SKM-1 treated with dmso at 0.1 percent for 144 hours (cell line): ENCODE measurements at regions not wholly inside any gene's neighbourhood (a gene's known extent, or its start where the extent isn't known, plus 50 kb on each side); places are given as distances from the start of the nearest gene placed in this dataset.
"Not testable (repeated sequence)": the region's sequence is repeated elsewhere in the genome, so short reads cannot be mapped to it uniquely, and the experiment has no call there.

Experiments used
- DNase-seq: peaks from one replicate; lab custom pipeline; 2025; ENCODE audit not compliant: unreplicated experiment; lab: John Stamatoyannopoulos, UW

GRCh38 chr15:61374848-61375247 lies 145.7 kb upstream of the RORA start:
- DNase-seq: no peak

DNA sequence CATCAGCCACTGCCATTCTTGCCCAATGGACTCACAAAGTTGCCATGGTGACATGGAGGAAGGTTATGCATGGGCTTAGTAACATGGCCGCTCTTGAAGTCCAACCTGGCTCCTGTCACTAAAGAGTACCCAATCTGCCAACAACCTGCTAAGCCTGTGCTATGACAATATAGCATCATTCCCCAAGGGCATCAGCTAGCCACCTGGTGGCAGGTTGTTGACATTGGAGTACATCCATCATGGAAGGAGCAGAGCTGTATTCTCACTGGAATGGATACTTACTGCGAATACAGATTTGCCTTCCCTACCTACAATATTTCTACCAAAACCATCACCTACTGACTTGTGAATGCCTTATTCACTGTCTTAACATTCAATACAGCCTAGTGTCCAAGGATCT lies 138.9 kb upstream of the RORA start:
- DNase-seq: no peak

DNA sequence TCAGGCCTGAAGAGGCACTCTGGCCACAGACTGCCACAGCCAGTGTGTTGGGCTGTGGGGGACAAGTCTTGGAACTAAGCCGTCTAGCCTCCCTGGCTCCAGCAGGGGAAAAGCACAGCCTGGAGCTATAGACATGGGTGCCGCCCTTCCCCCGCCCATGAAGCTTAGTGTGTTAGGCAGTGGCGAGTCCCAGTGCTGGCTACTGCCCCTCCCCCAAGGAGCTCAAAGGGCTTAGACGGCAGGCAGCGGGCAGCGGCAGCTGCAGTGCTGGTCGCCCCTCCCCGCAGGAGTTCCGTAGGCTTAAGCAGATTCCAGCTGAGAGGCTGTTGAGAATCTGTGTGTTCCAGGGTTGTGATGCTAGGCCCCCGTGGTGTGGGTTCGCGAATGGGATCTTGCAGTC lies 135.8 kb upstream of the RORA start:
- DNase-seq: no peak

- not testable (repeated sequence) for DNase-seq
Measured at GRCh38 chr15:61362912-61363311, 133.8 kb upstream of the RORA start.

GRCh38 chr15:61344293-61344692 lies 115.2 kb upstream of the RORA start:
- DNase-seq: no peak

DNA sequence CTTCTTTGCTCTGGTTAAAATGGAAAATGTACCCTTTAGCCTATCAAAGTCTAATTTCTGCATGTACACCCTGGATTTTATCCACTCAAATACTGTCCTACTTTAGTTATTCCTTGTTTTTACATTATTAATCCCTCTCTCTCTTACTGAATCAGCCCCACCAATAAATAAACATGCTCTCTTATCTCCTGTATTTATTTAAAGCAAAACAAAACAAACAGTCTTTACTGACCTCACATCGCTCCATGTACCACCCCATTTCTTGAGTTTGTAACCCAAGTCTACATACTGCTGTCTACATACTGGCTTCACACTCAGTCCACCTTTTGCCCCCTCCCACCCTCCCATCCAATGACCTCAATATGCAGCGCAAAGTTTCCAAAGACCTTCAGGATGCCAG lies 113.3 kb upstream of the RORA start:
- DNase-seq: no peak

DNA sequence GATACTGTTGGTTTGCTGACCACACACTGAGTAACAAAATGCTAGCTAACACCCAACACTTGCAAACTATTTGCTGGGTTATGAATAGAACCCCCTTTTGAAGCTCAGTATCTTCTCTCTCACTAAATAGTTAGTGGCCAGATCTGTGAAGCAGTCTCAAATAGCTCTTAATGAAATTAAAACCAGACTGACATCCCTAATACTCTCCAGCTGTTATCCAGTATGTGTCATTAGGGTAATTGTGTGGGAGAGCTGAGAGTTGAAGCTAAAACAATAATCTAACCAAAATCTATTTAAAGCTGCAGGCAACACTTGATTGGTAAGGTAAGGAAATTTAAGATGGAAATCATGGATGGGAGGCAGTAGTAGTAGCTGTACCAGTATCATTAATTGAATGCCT lies 110.4 kb upstream of the RORA start:
- DNase-seq: no peak

DNA sequence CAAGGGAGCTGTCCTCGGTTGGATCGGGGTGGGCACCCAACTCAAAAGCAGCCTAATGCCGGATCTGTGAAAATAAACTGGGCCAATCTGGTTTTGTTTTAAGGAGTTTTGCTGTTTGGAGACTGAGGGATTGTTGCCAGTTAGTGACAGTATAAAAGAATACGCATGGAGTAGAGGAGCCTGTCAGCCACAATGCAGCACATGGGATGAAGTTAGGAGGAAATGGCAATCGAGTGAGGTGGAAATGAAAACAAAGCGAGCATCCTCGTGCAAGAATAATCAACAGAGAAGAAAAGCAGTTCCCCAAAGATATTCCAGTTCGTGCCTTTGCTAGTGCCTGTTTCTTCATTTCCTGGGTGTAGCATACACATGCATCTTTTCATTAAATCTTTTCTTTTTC lies 108.4 kb upstream of the RORA start:
- DNase-seq: no peak

DNA sequence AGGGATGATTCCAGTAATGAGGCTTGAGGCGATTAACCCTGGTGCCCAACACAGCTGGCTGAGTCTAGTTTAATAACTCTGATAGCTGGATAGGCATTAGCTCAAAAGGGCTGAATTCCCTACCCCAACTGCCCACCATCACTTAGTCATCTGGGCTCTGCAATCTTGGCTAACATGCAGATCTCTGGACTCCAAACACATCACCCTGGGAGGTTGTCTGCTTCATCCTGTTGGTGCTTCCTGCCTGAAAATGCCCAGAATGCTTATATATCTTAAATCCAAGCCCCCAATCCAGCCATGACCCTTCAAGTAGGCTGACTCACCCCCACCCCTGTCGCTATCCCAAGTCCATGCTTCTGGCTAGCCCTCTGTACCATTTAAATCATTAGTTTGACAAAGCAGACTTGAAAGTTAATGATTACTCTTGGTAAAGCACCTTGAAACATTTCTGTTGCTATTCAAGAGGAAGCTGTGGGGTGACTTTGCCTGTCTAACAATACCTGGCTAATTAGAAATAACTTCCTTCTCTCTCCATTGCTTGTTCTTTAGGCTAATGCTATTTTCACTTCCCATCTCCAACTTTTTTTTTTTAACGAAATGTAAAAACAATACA lies 107.0 kb upstream of the RORA start:
- DNase-seq: no peak

GRCh38 chr15:61334714-61335113 lies 105.6 kb upstream of the RORA start:
- DNase-seq: not testable (repeated sequence)

GRCh38 chr15:61331019-61331418 lies 101.9 kb upstream of the RORA start:
- no peak for DNase-seq

- DNase-seq: no peak
Measured at GRCh38 chr15:61327019-61327631, 98.0 kb upstream of the RORA start.

GRCh38 chr15:61319892-61320291 lies 90.8 kb upstream of the RORA start:
- DNase-seq: no peak

DNA sequence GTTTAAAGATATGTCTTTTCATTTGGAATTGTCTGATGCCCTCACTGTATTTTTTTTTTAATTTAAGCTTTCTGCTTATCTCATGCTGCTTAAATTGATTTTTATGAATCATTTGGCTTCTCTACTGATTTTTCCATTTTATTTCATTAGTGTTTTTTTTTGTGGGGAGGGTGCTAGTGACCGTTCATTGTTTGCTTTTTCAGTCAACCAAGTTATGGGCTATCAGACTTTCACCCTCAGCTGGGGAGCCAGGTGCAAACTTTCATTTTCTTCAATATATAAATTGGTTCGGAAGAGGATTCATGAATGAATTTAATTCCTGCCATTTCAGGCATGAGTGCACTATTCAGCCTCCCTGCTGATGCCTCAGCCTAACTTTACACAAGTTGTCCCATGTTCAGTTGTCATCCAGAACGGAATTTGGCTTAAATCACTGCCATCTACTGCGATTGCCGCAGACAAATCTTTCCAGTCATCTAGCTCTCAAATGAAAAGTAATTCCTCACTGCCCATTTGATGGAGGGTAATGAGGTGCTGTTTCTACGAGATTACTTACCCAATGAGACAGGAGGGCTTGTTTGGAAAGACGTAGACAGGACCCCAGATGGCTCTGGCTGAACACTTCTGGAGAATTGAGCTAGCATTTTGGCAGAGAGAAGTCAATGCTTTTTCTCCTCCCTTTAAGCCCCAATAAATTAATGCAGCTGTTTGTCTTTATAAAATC lies 89.9 kb upstream of the RORA start:
- DNase-seq: no peak

DNA sequence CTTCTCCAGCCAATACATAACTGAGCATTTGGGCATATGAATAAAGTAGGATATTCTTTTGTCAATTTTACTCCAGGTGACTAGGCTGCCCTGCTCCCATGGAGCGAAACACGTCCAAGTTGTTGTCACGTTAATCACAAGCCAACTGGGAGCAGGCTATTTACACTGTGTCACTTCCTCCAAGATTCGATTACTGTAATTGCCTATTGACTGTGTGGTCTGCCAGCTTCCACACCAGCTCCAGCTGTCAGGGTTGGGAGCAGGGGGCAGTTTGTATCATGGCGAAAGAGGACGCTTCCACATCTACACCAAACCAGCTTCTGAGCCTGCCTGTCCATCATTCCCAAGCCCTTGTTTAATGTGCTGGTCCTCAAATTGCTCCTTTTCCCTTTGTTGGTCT lies 89.2 kb upstream of the RORA start:
- DNase-seq: no peak

DNA sequence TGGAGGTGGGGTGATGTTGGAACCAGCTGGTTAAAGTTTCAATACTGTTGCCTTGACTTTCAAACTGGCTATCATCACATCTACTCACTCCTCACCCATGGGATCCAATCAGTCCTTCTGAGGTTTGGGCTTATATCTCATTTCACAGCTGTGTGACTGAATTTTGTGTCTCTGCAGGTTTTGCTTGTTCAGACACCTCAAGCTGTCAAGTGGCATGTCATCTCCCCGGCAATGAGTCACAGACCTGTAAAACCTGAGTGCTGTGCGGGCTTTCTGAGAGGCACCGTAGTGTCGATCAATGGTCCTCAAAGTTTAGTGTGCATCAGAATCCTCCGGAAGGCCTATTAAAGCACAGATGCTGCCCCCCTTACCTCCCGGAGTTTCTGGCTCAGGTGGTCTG lies 86.4 kb upstream of the RORA start:
- DNase-seq: no peak

GRCh38 chr15:61314427-61314826 lies 85.3 kb upstream of the RORA start:
- DNase-seq: no peak

DNA sequence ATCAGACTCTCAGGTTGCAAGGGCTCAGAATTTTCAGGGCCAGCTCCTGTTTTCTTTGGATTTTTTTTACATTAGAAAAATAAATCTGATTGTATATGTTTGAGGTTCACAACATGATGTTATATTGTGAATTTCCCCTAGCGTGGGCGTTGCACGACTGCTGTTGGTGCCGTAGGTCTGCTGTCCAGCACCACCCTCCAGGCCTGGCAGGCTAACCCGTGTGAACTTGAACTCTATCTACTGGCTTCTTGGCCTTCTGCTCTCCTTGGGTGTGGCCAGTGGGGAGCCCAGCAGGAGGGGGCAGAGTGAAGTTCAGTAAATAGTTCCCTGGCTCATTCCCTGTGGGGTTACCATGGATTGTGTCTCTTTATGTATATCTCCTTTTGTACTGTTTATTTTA lies 80.5 kb upstream of the RORA start:
- DNase-seq: no peak

- DNase-seq: no peak
Measured at GRCh38 chr15:61309031-61309511, 80.0 kb upstream of the RORA start.

- no peak for DNase-seq
Measured at GRCh38 chr15:61308437-61308836, 79.3 kb upstream of the RORA start.

DNA sequence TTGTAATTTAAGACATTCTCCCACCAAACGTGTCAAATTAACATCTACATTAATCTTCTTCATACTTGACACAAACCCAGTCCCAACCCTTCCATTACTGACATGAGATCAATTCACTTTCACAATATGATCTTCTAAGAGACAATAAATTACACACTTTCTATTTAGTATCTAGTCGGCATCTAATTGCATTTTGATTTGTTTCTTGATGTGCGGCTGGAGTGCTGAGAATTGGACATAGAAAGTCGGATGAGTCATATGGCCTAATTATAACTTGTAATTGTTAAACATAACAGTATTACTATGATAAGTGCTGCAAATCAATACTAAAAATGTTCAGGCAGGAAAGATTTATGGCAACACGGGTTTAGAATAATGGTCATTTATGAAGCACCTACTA lies 78.4 kb upstream of the RORA start:
- no peak for DNase-seq

DNA sequence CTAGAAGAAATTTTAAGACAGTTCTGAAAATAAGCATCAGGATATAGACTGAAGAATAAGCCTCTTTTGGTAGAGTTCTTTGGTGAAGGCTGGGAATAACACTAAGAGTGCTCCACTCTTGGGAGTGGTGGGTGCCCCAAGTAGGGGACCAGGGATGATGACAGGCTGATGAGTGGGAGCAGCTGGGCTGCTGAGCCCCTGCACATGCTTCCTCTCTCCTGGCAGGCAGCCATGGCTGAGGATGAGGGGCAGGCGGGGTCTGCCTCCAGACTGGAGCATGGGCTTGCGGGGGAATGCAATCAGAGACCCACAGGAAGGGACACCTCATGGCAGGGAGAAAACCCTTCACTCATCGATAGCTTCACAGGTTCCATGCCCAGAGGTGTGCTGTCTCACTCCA lies 72.6 kb upstream of the RORA start:
- no peak for DNase-seq
